ENCODE measurements at regions not wholly inside any gene's neighbourhood (a gene's known extent, or its start where the extent isn't known, plus 50 kb on each side); places are given as distances from the start of the nearest gene placed in this dataset.
A peak's percentile ranks its signal among the peaks of the same experiment; 100 is the strongest.

DNA sequence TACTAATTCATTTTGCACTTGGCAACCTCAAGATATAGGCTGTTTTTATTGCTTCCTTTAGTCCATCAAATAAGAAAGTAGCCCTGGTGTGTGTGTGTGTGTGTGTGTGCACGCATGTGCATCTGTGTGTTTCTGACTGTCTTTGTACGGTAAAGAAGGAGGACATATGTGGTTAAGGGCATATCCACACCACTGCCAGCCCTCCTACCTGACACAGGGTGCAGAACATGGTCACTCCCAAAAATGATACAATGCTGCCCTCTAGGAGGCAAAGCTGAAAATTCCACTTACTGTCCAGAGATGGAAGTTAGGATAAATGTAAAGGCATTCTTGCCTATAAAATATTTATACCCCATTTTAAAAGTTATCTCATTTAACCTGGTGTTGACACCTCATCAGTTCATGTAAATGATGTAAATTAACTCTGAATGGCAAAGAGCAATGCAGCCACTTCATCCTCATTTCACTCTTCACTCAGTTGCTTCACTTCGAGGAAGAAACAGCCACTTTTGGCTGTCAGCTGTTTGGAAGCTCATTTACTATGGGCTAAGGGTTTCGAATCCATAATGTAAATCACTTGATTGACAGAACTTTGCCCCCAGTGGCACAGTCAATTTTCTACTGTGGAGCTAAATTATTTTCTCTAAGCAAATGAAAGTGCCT lies 83.1 kb upstream of the MTNR1B start:
- no peak for TF ChIP-seq POLR2A (IDR thresholded peaks at IDR 0.05; ENCODE audit: low read length)
- TF ChIP-seq, protein P1, sequence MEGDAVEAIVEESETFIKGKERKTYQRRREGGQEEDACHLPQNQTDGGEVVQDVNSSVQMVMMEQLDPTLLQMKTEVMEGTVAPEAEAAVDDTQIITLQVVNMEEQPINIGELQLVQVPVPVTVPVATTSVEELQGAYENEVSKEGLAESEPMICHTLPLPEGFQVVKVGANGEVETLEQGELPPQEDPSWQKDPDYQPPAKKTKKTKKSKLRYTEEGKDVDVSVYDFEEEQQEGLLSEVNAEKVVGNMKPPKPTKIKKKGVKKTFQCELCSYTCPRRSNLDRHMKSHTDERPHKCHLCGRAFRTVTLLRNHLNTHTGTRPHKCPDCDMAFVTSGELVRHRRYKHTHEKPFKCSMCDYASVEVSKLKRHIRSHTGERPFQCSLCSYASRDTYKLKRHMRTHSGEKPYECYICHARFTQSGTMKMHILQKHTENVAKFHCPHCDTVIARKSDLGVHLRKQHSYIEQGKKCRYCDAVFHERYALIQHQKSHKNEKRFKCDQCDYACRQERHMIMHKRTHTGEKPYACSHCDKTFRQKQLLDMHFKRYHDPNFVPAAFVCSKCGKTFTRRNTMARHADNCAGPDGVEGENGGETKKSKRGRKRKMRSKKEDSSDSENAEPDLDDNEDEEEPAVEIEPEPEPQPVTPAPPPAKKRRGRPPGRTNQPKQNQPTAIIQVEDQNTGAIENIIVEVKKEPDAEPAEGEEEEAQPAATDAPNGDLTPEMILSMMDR (IDR thresholded peaks at IDR 0.05), result peak; percentile 70
- no peak for TF ChIP-seq SREBF2 (IDR thresholded peaks at IDR 0.05)
- TF ChIP-seq RFX5 (IDR thresholded peaks at IDR 0.05), result no peak
